ENCODE measurements at regions not wholly inside any gene's neighbourhood (a gene's known extent, or its start where the extent isn't known, plus 50 kb on each side); places are given as distances from the start of the nearest gene placed in this dataset.
"Not testable (repeated sequence)": the region's sequence is repeated elsewhere in the genome, so short reads cannot be mapped to it uniquely, and the experiment has no call there.

DNA sequence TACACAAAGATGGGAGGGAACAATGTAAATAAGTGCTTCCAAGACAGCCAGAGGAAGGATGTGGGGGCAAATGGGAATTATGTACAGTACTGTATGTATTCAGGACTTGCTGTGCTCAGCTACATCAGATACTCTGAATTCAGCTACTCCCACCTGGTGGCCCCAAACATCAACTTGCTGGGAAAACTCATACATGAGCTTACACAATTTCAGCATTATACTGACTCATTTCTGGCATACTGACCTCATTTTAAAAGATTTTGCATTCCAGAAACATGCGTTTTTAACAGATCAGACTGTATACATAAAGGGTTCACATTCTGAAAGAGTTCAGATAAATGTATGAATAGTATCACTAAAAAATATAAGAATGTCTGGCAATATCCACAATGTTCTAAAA is 59.7 kb downstream of the GPX5 start:
- no peak for DNase-seq (ENCODE audit: low spot score)

DNA sequence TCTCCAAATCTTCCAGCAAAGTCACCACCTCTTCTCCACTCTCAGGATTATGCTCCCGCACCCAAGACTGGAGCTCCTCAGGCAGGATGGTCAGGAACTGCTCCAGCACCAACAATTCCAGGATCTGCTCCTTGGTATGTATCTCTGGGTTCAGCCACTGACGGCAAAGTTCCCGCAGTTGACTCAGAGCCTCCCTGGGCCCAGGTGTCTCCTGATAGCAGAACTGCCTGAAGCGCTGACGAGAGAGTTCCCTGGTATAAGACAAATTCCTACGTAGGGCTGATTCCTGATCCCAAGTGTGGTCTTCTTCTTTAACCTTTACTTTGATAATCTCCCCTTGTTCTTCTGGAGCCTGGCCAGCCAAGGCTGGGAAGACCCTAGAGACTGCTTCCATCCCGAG is 60.6 kb downstream of the GPX5 start:
- DNase-seq (ENCODE audit: low spot score): no peak

DNA sequence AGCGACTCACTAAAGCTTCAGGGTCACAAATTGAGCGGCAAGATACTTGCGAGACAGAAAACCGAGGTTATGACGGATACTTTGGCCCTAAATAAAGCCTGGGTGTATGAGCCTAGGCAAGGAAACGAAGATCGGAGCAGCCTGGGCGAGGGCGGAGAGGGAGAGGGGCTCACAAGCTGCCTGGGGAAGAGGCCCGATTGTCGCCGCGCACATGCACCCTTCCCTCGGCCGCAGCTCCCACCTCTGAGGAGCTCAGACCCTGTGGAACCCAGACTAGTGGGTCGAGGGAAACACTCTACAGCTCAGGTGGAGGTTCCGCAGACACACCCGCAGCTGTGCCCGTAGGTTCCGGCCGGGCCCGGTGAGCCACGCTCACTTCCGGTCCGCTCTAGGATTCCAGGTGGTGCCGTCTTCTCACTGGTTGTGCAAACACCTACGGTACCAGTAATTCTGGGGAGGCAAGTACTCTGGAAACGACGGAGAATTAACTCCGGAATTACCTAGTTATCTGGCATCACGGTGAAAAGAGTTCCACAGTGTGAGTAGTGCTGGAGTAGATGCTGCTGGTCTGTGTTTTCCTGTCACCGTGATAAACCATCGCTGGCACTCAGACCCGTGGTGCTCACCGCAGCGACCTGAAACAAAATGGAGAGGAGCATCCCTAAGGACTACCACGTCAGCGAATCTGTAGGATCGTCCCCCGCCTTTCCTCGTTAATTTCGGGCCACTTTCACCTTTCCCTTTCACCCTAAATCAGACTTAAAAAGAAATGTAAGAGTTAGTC is 61.5 kb downstream of the GPX5 start:
- DNase-seq (ENCODE audit: low spot score): peak; percentile 51

DNA sequence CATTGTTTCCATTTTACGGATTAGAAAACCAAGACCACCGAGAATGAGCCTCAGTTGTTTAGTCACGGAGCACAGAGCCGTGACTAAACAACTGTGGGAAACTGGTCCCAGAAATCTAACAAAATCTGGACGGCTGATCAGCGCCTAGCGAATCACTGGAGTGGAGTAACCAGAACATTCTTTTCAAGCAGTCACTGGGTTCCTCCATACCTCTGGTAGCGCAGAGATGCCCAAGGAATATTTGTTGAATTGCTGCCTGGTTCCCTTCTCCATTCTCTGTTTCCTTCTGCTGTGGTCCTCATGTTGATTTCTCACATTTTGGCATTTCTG is 62.0 kb downstream of the GPX5 start:
- no peak for DNase-seq (ENCODE audit: low spot score)

DNA sequence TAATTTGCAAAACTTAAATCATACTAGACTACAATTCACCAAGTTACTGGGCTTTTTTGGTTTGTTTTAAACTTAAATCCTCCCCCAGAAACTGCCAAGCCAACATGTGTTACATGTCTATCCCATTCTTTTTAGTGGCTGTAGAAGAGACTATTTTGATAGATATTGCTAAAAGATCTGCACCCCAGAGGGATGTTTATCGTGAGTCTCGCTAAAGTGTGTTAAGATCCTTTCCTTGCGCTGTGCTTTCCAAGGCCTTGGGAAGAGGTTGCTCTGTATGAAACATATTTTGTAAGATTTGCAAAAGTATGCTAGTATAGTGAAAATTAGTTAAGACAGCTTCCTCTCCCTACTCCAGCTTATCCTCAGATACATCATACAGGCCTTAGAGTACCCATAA is 63.0 kb downstream of the GPX5 start:
- no peak for DNase-seq (ENCODE audit: low spot score)

DNA sequence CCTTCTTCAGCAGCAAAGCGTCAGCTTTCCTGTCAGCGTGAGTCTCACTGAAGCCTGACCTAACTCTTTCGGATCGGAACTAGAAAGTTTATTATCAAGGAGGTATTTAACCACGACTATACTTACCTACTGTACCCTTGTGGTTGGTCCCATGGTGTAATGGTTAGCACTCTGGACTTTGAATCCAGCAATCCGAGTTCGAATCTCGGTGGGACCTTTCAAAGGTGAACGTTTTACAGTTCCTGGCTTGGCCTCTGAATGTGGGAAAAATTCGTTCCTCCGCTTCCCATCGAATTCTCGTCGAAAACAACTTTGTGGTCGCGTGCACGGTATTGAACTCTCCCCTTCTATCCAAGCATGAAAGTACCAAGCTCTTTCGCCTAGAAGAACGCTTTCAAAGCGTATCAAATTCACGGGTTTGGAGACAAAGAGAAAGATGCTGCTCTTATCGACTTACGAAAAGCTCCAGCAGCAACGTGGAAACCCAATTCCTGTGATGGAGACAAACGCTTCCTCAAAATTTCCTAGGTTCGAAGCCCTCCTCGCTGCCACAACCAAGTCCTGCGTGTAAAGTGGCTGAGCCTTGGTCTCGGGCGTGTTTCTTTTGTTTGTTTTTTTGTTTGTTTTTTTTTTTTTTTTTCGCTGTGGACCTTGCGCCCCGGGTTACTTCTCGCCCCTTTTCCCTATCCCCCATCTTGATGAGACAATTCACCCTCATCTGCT is 63.7 kb downstream of the GPX5 start:
- no peak for DNase-seq (ENCODE audit: low spot score)

DNA sequence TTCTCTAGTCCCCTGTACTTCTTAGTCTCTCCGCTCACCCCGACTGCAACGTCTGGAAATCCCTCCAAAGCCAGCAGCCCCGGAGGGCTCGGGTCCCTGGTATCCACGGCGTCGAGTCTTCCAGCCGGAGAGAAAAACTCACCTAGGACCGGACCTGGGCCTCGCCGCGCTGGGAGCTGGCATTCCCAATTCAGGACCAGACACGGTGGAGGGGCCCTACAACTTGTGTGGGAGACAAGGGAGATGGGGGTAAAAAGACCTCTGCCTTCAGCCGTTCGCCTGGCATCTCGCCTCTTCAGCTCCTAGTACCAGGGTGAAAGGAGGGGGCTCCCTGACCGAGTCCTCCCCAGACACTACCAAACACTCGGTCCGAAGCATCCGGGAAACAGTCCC is 64.3 kb downstream of the GPX5 start:
- DNase-seq (ENCODE audit: low spot score): no peak

DNA sequence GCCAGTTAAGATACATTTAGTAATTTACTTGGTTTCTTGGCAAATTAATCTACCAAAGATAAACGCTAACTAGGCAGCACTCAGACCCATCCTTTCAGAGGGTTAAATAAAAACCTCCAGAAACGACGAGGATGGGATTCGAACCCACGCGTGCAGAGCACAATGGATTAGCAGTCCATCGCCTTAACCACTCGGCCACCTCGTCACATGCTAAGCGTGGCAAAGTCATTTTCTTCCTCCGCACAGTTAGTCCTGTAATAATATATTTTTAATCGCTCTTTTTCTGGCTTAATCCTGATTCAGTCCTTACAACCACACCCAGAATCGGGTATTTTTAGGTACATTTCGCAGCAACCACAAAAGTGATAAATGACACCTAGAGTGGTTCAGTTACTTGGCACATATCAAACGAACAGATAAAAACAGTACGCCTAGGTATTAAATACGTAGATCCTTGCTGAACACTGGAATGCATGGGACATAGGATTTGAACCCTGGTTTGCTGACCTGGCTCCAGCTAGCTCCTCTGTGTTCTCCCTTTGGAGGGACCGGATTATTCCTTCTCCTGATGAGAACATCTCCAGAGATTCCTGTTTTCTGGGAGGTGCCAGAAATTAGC is 71.6 kb downstream of the GPX5 start:
- DNase-seq (ENCODE audit: low spot score): no peak

DNA sequence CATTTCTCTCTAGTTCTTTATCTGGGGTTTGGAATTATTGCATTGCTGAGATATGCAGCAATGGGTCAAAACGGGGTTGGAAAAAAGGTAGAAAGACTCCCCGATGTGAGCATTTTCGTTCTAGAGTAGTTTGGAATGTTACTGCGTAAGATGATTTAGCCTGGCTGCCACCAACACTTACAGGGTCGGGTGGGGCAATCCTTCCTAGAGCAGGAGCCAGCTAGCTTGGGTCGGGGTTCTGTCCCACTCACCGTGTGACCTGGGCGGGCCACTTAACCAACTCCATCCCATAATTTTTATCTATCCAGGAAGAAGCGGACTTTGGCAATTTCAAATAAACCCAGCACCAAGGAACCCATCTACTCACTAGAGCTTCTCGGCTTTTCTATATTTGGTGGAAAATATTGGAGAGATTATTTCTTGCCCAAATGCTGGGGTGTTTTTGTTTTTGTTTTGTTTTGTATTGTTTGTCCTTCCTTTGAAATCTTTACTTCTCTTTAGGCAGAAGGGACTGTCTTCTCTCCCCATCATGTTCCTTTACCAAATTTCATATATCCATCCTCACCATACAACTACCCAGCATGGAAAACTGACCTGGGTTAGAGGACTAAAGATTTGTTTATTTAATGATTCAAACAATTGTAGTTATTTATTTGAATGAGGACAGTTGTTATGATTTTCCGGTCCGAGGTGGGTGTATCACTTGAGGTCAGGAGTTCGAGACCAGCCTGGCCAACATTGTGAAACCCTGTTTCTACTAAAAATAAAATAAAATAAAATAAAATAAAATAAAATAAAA is 72.4 kb downstream of the GPX5 start:
- no peak for DNase-seq (ENCODE audit: low spot score)

DNA sequence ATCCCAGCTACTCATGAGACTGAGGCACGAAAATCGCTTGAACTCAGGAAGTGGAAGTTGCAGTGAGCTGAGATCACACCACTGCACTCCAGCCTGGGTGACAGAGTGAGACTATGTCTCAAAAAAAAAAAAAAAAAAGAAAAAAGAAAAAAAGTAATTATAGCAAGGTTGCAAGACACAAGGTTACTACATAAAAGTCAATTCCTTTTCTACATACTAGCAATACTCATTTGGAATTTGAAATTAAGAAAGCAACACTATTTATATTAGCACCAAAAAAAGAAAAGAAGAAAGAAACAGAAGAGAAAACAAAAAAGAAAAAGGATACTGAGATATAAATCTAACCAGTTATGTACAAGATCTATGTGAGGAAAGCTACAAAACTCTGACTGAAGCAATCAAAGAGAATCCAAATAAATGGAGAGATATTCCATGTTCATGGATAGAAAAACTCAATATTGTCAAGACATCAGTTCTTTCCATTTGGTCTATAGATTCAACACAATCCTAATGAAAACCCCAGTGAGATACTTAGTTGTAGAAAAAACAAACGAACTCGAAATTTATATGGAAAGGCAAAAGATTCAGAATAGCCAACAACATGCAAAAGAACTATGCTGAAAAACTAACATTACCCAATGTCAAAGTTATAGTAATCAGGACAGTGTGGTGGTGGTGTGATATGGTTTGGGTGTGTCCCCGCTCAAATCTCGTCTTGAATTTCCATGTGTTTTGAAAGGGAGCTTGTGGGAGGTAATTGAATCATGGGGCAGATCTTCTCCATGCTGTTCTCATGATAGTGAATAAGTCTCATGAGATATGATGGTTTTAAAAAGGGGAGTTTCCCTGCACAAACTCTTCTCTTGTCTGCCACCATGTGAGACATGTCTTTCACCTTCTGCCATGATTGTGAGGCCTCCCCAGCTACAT is 73.3 kb downstream of the GPX5 start:
- no peak for DNase-seq (ENCODE audit: low spot score)

DNA sequence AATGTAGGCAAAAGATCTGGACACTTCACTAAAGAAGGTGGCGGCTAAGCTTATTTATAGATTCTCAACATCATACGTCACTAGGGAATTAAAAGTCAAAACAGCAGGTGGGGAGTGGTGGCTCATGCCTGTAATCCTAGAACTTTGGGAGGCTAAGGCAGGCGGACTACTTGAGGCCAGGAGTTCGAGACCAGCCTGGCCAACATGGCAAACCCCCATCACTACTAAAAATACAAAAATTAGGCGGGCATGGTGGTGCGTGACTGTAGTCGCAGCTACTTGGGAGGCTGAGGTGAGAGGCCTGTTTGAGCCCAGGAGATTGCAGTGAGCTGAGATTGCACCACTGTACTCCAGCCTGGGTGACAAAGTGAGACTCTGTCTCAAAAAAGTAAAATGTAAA is 74.6 kb downstream of the GPX5 start:
- DNase-seq (ENCODE audit: low spot score): no peak

DNA sequence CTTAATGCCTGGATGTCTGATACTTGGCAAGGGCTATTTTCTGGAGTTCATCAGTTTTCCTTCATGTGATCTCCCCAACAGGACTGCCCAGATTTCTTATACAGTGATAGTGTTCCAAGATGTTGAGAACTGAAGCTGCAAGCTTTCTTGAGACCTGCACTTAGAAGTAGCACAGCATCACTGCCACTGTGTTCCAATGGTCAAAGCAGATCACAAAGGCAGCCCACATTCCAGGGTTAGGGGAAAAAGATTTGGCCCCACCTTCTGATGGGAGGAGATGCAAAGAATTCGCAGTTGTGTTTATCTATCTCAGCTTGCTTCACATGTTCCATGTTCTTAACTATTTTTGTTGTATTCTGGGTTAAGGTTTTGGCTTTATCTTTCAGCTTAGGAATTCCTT is 78.2 kb downstream of the GPX5 start:
- no peak for DNase-seq (ENCODE audit: low spot score)

DNA sequence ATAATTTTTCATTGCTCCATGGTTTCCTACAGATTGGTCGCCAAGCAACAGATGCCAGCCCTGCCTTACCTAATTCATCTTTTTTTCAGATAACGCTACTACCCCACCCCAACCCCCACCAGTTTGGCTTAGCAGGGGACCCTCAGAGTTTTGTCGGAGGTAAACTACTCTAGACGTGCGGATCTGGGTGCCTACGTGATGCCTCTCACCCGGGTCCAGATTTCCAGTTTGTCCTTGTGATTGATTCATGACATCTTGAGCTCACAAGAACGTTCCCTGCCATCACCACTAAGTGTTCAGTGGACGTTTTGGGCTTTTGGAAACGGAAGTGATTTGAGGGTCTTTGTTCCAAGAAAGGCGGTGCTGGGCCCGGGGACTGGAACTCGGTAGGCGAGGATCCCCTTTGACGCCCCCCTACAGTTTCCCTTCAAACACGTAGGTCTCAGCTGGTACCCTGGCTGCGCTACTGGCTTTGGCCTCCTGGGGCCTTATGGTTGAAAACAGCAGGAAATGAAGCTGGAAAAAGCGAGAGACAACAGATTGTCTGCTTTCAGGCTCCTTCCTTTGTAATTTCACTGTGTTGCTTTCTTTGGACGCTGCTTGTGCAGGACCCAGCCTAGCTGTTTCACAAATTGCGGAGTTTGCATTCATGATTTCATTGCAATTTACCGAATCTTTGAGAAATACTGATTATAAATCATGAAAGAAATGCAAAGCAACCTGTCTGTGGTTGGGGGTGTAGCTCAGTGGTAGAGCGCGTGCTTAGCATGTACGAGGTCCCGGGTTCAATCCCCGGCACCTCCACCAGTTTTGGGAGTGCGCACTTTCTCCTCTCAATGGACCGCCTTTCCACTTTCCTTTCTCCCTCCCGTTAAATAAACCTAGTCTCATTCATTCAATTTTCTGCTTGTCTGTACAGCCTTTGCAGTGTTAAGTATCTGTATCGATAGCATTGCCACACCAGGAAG is 81.0 kb downstream of the GPX5 start:
- DNase-seq (ENCODE audit: low spot score): no peak

DNA sequence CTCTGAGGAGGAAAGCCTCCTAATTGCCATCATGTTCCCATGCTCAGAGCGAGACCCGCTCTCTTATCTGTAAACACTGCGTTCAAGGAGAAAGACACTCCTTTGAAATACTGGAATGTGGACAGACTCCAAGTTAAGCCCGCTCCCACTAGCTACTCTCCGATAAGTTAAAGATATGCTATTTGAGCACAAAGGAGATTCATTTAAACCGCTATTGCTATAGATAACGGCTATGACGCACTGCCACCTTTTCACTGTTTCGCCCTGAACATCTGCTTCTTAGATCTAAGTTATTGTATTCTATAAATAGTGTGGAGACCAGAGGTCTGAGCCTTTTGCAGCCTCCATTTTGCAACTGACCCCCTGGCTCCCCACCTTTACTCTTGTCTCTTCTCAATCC is 82.3 kb downstream of the GPX5 start:
- DNase-seq (ENCODE audit: low spot score): no peak

DNA sequence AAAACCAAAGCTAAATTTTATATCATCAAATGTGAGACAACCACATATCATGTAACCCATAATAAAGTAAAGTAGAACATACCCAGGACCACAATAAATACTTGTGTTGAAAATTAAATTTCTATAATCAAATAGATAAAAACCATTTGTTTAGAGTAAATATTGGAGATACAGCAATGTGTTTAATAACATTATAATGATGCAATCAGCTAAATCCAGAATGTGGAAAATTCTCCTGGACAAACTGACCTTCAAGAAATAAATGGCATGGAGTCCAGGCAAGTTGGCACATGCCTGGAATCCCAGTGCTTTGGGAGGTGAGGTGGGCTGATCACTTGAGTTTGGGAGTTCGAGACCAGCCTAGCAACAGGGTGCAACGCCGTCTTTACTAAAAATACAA is 84.0 kb downstream of the GPX5 start:
- no peak for DNase-seq (ENCODE audit: low spot score)

DNA sequence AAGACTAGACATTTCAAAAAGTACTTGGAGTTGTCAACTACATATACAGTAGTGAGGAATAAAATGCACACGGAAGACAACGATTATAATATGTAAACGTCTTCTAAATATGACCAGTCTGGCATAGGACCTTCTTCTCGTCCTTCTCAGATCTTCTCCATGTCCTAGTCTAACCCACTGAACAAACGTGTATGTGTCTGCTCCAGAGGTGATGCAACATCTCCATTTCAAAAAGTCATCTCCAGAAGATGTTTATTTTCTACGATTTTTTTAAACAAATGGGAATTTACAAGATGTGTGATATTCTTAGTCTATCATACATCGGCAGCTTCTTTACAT is 89.9 kb downstream of the GPX5 start:
- no peak for DNase-seq (ENCODE audit: low spot score)

DNA sequence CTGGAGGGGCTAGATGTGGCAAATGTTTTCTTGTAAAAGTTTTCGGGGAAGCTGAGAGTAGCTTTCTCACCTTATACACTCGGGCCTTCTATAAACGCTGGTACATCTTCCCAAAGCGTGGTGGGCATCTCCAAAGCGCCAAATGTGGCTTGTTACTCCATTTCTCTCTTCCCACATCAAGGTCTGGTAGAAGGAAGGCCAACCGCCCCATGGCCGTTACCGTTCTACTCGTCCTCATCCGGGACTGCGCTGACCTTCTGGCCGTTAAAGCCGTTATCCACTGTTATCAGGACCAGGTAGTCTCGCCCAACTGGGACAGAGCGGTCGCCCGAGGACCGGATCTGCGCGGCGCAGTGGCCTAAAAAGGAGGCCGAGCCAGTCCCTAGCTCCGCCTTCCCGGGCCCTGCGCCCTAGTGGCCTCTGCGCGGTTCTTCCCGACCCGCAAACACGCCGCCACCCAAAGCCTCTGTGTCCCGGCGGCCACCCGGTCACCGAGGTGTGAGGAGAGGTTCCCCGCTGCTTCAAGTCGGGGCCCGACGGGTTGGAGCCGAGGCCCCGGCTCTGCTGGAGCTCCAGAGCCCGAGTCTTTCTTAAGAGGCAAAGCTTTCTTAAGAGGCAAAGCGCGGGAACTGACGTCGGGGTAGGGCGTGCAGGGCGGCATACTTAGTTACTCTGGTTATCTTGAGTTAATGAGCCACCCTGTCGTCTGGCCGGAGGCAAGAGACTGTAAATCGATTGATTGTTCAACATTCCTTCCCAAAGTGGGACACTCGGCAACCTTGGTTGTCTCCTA is 90.5 kb downstream of the GPX5 start:
- DNase-seq (ENCODE audit: low spot score): no peak

DNA sequence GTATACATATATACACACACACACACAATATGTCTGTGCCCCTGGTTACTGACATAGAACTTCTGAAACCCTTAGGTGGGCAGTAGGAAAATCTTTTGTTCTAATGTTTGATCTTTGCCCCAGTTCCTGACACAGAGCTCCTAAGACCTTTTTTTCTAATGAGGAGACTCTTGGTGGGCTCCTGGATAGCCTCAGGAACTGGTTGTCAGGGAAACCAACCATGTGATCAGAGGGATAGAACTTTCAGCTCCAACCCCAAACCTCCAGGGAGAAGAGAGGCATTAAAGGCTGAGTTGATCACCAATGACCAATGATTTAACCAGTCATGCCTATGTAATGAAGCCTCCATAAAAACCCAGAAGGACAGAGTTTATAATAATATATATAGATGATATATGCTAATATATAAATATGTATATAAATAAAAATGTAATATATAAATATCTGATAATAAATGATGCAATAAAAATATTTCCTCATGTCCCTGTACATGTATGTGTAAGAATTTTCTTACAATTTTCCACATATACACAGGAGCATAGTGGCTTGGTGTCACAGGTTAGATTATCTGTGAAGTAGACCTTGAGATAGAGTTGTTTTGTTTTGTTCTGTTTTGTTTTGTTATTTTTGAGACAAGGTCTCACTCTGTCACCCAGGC is 93.3 kb downstream of the GPX5 start:
- no peak for DNase-seq (ENCODE audit: low spot score)

DNA sequence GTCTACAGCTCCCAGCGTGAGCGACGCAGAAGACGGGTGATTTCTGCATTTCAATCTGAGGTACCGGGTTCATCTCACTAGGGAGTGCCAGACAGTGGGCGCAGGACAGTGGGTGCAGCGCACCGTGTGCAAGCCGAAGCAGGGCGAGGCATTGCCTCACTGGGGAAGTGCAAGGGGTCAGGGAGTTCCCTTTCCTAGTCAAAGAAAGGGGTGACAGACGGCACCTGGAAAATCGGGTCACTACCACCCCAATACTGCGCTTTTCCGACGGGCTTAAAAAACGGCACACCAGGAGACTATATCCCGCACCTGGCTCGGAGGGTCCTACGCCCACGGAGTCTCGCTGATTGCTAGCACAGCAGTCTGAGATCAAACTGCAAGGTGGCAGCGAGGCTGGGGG is 95.6 kb downstream of the GPX5 start:
- DNase-seq (ENCODE audit: low spot score): not testable (repeated sequence)

Measured in mucosa of gallbladder (tissue), 1 donor.